CD8-positive, alpha-beta memory T cell (primary cell): ENCODE measurements at regions not wholly inside any gene's neighbourhood (a gene's known extent, or its start where the extent isn't known, plus 50 kb on each side); places are given as distances from the start of the nearest gene placed in this dataset.

Experiments used
- CTCF ChIA-PET: fragments of 350-600 bp; sonication (Branson Sonifier 250); formaldehyde crosslinking; loops from one replicate; lab custom pipeline; 2021; ENCODE audit warnings: antibody characterized with exemption; lab: Charles Lee
- POLR2A ChIA-PET: fragments of 350-600 bp; sonication (Branson Sonifier 250); formaldehyde crosslinking; loops from one replicate; lab custom pipeline; 2021; ENCODE audit warnings: antibody characterized with exemption; lab: Charles Lee
- DNase-seq, 5 donors: peaks; one replicate each; pipeline versions ENCODE4 v3.0.0 to v3.0.0-alpha.2; 2020 to 2022; ENCODE audit warnings: mixed read lengths in 1 of 5
- H3K27ac ChIP-seq: one replicate; pipeline ENCODE4 v1.7.0; 2013; ENCODE audit warnings: low read depth, mild to moderate bottlenecking, low read length, moderate library complexity
- H3K27me3 ChIP-seq: 2 replicates; pipeline ENCODE4 v1.7.0; 2013; ENCODE audit warnings: low read length, mild to moderate bottlenecking; ENCODE audit not compliant: insufficient read depth, poor library complexity, severe bottlenecking
- H3K36me3 ChIP-seq: 2 replicates; pipeline ENCODE4 v1.7.0; 2013; ENCODE audit warnings: mild to moderate bottlenecking, low read length, moderate library complexity; ENCODE audit not compliant: insufficient read depth
- H3K4me1 ChIP-seq: 2 replicates; pipeline ENCODE4 v1.7.0; 2013; ENCODE audit warnings: mild to moderate bottlenecking, low read length, moderate library complexity; ENCODE audit not compliant: insufficient read depth
- H3K4me3 ChIP-seq: 2 replicates; pipeline ENCODE4 v1.7.0; 2013; ENCODE audit warnings: mild to moderate bottlenecking, low read length
- H3K9me3 ChIP-seq: 2 replicates; pipeline ENCODE4 v1.7.0; 2013; ENCODE audit warnings: mild to moderate bottlenecking, low read length
- H3K27ac Mint-ChIP-seq, 8 donors: one replicate each; pipeline ENCODE4 v1.8.0; 2020 to 2021; ENCODE audit warnings: mixed read lengths in 8 of 8, mild to moderate bottlenecking in 6 of 8, inconsistent platforms in 3 of 8, moderate library complexity in 3 of 8
- H3K27me3 Mint-ChIP-seq, 2 donors: one replicate each; pipeline ENCODE4 v1.8.0; 2020 to 2021; ENCODE audit warnings: mixed read lengths in 2 of 2, mild to moderate bottlenecking in 1 of 2, moderate library complexity in 1 of 2
- H3K36me3 Mint-ChIP-seq, 3 donors: one replicate each; pipeline ENCODE4 v1.8.0; 2020 to 2021; ENCODE audit warnings: mixed read lengths in 3 of 3, inconsistent platforms in 1 of 3, mild to moderate bottlenecking in 1 of 3
- H3K4me1 Mint-ChIP-seq, 3 donors: one replicate each; pipeline ENCODE4 v1.8.0; 2020 to 2021; ENCODE audit warnings: mixed read lengths in 3 of 3, inconsistent platforms in 1 of 3, mild to moderate bottlenecking in 1 of 3
- H3K4me3 Mint-ChIP-seq, 7 donors: one replicate each; pipeline ENCODE4 v1.8.0; 2020 to 2021; ENCODE audit warnings: mixed read lengths in 7 of 7, mild to moderate bottlenecking in 6 of 7, moderate library complexity in 4 of 7, inconsistent platforms in 2 of 7
- H3K9me3 Mint-ChIP-seq, 5 donors: one replicate each; pipeline ENCODE4 v1.8.0; 2020 to 2022; ENCODE audit warnings: mixed read lengths in 5 of 5, mild to moderate bottlenecking in 3 of 5, moderate library complexity in 2 of 5, inconsistent platforms in 1 of 5

- H3K36me3 ChIP-seq: no peaks in the 10 kb centered on the region
- Mint-ChIP-seq H3K4me3 (no peak overlapping the region), H3K36me3 (no peaks in the 10 kb centered on the region), H3K27me3 (no peaks in the 10 kb centered on the region), H3K9me3 (peaks cover 0 to 14% (median 0%) of the 10 kb centered on the region in 5 donors), H3K4me1 (no peaks in the 10 kb centered on the region), H3K27ac (no peak overlapping the region)
- no peak overlapping the region for H3K27ac ChIP-seq
- no peaks in the 10 kb centered on the region for H3K4me1 ChIP-seq
- no peak for DNase-seq
- no peak overlapping the region for H3K4me3 ChIP-seq
- POLR2A ChIA-PET: no interaction called here
- no peaks in the 10 kb centered on the region for H3K9me3 ChIP-seq
- H3K27me3 ChIP-seq: no peaks in the 10 kb centered on the region
- CTCF ChIA-PET: no interaction called here
These were observed 1218.0 kb downstream of the NSUN3 start for GRCh38 chr3:95280711-95281352.

DNA sequence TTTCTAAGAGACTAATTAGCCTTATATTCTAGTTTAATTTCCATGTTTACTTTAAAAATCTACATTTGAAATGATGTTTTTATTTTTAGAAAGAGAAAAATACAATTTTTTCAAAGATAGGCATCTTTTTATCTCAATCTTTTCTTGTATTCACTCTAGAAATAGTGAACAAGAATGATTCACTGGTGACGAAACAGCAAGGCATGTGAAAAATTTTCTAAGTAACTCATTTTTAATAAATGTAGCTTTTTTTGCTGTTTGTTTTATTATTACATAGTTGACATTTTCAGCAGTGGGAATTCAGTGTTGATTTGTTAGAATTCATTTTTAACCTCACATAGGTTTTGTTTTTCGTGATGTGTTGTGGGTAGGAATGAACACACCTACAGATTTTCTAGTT, 1226.4 kb downstream of the NSUN3 start:
- Mint-ChIP-seq H3K9me3 (peaks cover 2 to 15% (median 4%) of the 10 kb centered on the region in 5 donors), H3K27ac (no peak overlapping the region), H3K4me3 (no peak overlapping the region), H3K4me1 (no peaks in the 10 kb centered on the region), H3K27me3 (no peaks in the 10 kb centered on the region), H3K36me3 (no peaks in the 10 kb centered on the region)
- ChIA-PET CTCF (no interaction called here), POLR2A (no interaction called here)
- no peaks in the 10 kb centered on the region for H3K36me3 ChIP-seq
- no peak for DNase-seq
- no peak overlapping the region for H3K27ac ChIP-seq
- H3K4me3 ChIP-seq: no peak overlapping the region
- H3K4me1 ChIP-seq: no peaks in the 10 kb centered on the region
- H3K27me3 ChIP-seq: no peaks in the 10 kb centered on the region
- no peaks in the 10 kb centered on the region for H3K9me3 ChIP-seq

DNA sequence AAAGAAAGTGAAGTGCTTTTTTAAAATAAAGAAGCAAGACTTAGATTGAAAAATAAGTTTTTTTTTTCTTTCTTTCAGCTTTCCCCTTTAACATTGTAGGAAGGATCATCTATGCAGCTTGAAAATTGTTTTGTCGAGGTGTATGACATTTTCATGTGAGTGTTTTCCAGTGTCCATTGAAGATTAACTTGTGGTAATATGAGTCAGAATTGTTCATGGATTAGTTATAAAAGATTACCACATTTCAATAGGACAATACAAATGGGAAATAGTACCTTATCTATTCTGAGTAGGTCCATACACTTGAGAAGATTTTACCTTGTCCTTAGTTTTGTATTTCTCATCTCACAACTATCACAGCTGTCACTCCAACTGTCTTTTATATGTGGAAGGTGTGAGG, 1234.7 kb downstream of the NSUN3 start:
- Mint-ChIP-seq H3K27me3 (no peaks in the 10 kb centered on the region), H3K4me3 (no peak overlapping the region), H3K4me1 (no peaks in the 10 kb centered on the region), H3K9me3 (peaks cover 0 to 8% (median 6%) of the 10 kb centered on the region in 5 donors), H3K36me3 (no peaks in the 10 kb centered on the region), H3K27ac (no peak overlapping the region)
- Histone ChIP-seq H3K9me3 (no peaks in the 10 kb centered on the region), H3K27ac (no peak overlapping the region), H3K4me3 (no peak overlapping the region), H3K36me3 (no peaks in the 10 kb centered on the region), H3K27me3 (no peaks in the 10 kb centered on the region), H3K4me1 (no peaks in the 10 kb centered on the region)
- CTCF ChIA-PET: no interaction called here
- POLR2A ChIA-PET: no interaction called here
- DNase-seq: no peak

DNA sequence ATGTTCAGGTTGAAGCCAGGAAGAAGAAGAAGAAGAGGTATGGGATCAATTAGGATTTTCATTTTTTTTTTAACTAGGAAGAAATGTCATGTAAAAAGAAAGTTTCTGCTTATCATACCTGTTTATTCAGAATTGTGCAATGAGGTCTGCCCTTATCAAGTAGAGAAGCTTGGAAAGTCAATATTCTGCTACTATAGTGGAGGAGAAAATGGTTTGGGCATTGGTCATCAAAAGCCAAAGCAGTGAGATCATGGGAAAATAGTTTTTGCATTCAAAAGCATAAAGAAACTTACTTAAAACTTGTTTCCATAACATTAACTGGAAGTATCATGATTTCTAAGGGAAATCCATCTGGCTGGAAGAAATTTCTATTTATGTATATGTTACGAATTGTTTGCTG, 1239.2 kb downstream of the NSUN3 start:
- DNase-seq: no peak
- Histone ChIP-seq H3K4me1 (no peaks in the 10 kb centered on the region), H3K4me3 (no peak overlapping the region), H3K27ac (no peak overlapping the region), H3K27me3 (no peaks in the 10 kb centered on the region), H3K9me3 (no peaks in the 10 kb centered on the region), H3K36me3 (no peaks in the 10 kb centered on the region)
- ChIA-PET POLR2A (no interaction called here), CTCF (no interaction called here)
- Mint-ChIP-seq H3K9me3 (peaks cover 0 to 25% (median 0%) of the 10 kb centered on the region in 5 donors), H3K36me3 (no peaks in the 10 kb centered on the region), H3K4me1 (no peaks in the 10 kb centered on the region), H3K27ac (no peak overlapping the region), H3K4me3 (no peak overlapping the region), H3K27me3 (no peaks in the 10 kb centered on the region)

GRCh38 chr3:95310560-95310959, 1247.7 kb downstream of the NSUN3 start:
- no peak overlapping the region for H3K27ac Mint-ChIP-seq
- CTCF ChIA-PET: no interaction called here
- peaks cover 0 to 2% (median 0%) of the 10 kb centered on the region in 3 donors for H3K36me3 Mint-ChIP-seq

DNA sequence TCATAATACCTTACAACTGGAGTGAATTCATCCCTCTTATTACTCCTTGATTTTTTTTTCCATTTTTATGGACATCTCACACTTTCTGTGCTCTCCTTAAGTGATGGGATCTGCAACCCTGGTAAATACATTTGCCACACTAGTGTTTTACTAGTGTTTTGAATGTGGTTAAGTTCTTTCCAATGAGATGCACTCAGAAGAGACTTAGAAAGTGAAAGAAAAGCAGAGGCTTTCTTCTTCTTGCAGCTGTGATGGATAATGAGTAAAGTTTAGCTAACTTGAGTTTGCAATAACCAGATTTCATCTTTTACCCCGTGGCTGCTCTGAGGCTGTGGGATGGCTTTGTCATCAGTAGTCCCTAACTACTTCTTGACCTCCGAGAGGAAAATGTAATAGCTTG, 1248.4 kb downstream of the NSUN3 start:
- no peaks in the 10 kb centered on the region for H3K27me3 ChIP-seq
- no peaks in the 10 kb centered on the region for H3K36me3 ChIP-seq
- POLR2A ChIA-PET: no interaction called here
- Mint-ChIP-seq H3K4me1 (no peaks in the 10 kb centered on the region), H3K4me3 (no peak overlapping the region), H3K27ac (no peak overlapping the region), H3K9me3 (peaks cover 6 to 18% (median 15%) of the 10 kb centered on the region in 5 donors), H3K36me3 (peaks cover 0 to 2% (median 0%) of the 10 kb centered on the region in 3 donors), H3K27me3 (no peaks in the 10 kb centered on the region)
- no peak overlapping the region for H3K27ac ChIP-seq
- no peak for DNase-seq
- no peak overlapping the region for H3K4me3 ChIP-seq
- no peaks in the 10 kb centered on the region for H3K9me3 ChIP-seq
- CTCF ChIA-PET: no interaction called here
- H3K4me1 ChIP-seq: no peaks in the 10 kb centered on the region

More at GRCh38 chr3:95310560-95310959, 1247.7 kb downstream of the NSUN3 start:
- Mint-ChIP-seq H3K27me3 (no peaks in the 10 kb centered on the region), H3K4me1 (no peaks in the 10 kb centered on the region), H3K9me3 (peaks cover 6 to 25% (median 15%) of the 10 kb centered on the region in 5 donors), H3K4me3 (no peak overlapping the region)
- no peak overlapping the region for H3K4me3 ChIP-seq
- H3K27me3 ChIP-seq: no peaks in the 10 kb centered on the region
- no peaks in the 10 kb centered on the region for H3K4me1 ChIP-seq
- no peak overlapping the region for H3K27ac ChIP-seq
- POLR2A ChIA-PET: no interaction called here
- H3K9me3 ChIP-seq: no peaks in the 10 kb centered on the region
- no peaks in the 10 kb centered on the region for H3K36me3 ChIP-seq
- no peak for DNase-seq

DNA sequence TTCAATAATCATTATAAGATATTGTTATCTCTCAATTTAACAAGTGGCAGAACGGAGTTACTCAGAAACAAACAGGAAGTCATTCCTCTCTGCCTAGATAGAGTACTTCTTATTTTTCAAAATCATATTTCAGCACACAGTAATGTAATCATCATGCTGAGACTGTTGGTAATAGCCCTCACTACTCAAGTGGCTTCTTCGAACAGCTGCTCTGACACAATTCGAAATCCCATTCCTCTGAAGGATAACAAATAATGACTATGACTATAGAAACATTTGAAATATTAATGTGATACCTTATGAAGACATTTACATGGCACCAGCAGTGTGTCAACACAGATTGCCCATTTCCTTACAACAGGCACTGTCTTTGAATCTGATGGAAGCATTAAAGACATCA, 1249.8 kb downstream of the NSUN3 start:
- Histone ChIP-seq H3K9me3 (no peaks in the 10 kb centered on the region), H3K36me3 (no peaks in the 10 kb centered on the region), H3K4me1 (no peaks in the 10 kb centered on the region), H3K27me3 (no peaks in the 10 kb centered on the region), H3K4me3 (no peak overlapping the region), H3K27ac (no peak overlapping the region)
- Mint-ChIP-seq H3K9me3 (peaks cover 6 to 17% (median 13%) of the 10 kb centered on the region in 5 donors), H3K27ac (no peak overlapping the region), H3K4me1 (no peaks in the 10 kb centered on the region), H3K4me3 (no peak overlapping the region), H3K27me3 (no peaks in the 10 kb centered on the region), H3K36me3 (peaks cover 0 to 1% (median 0%) of the 10 kb centered on the region in 3 donors)
- POLR2A ChIA-PET: no interaction called here
- CTCF ChIA-PET: no interaction called here
- no peak for DNase-seq

DNA sequence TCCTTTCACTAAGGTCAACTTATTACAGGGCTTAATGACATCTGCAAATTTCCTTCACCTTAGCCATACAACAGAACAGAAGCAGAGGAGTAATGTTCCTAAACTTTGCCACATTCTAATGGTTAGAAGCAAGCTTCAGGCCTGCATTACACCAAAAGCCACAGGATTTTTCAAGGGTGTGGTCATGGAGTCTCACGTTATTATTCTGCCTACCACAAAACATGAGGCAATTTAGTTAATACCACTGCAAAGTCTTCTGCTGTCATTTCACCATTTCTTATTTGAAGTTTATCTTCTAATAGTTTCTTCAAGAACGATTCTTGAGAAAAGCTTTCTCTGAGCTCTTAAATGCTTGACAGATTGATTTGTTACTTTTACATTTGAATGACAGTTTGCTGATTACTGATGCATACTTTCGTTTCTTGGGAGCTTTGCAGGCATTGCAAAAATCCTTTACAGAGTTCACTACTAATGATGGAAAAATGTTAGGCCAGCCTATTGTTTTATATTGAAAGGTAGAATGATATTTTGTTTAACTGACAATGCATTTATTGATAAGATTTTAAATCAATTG, 1257.1 kb downstream of the NSUN3 start:
- Histone ChIP-seq H3K36me3 (no peaks in the 10 kb centered on the region), H3K9me3 (no peaks in the 10 kb centered on the region), H3K4me3 (no peak overlapping the region), H3K4me1 (no peaks in the 10 kb centered on the region), H3K27ac (no peak overlapping the region), H3K27me3 (no peaks in the 10 kb centered on the region)
- Mint-ChIP-seq H3K4me3 (no peak overlapping the region), H3K4me1 (no peaks in the 10 kb centered on the region), H3K27ac (no peak overlapping the region), H3K27me3 (no peaks in the 10 kb centered on the region), H3K9me3 (peaks cover 0 to 6% (median 5%) of the 10 kb centered on the region in 5 donors), H3K36me3 (no peaks in the 10 kb centered on the region)
- POLR2A ChIA-PET: no interaction called here
- no peak for DNase-seq
- CTCF ChIA-PET: no interaction called here
